ENCODE measurements at regions not wholly inside any gene's neighbourhood (a gene's known extent, or its start where the extent isn't known, plus 50 kb on each side); places are given as distances from the start of the nearest gene placed in this dataset.

GRCh38 chr10:3681642-3682554 is 103.1 kb downstream of the KLF6 start:
- H3K4me3 ChIP-seq (replicated peaks; ENCODE audit: insufficient read depth, low read length) = no peak overlapping the region
- no peak for DNase-seq (ENCODE audit: low read depth in 1 of 2, low spot score in 1 of 2)
- no peak overlapping the region for H3K27ac ChIP-seq (replicated peaks)
- H3K27me3 ChIP-seq (ENCODE audit: insufficient read depth, poor library complexity, severe bottlenecking) = no peaks in the 10 kb centered on the region
- TF ChIP-seq REST (IDR thresholded peaks at IDR 0.05; ENCODE audit: insufficient replicate concordance, low read depth) (no peak), POLR2AphosphoS5 (IDR thresholded peaks at IDR 0.05; ENCODE audit: low read depth) (no peak), SPI1 (IDR thresholded peaks at IDR 0.05; ENCODE audit: borderline replicate concordance, low read depth) (no peak), GABPA (IDR thresholded peaks at IDR 0.05; ENCODE audit: low read depth) (no peak), CTCF (IDR thresholded peaks at IDR 0.05; ENCODE audit: insufficient read depth, low read length) (no peak)

- H3K27me3 ChIP-seq (ENCODE audit: insufficient read depth, poor library complexity, severe bottlenecking) = no peaks in the 10 kb centered on the region
- H3K4me3 ChIP-seq (replicated peaks; ENCODE audit: insufficient read depth, low read length) = no peak overlapping the region
- no peak for TF ChIP-seq CTCF (IDR thresholded peaks at IDR 0.05; ENCODE audit: insufficient read depth, low read length)
These were observed 104.9 kb downstream of the KLF6 start for GRCh38 chr10:3679950-3680629.

GRCh38 chr10:3678629-3679227 is 106.3 kb downstream of the KLF6 start:
- Histone ChIP-seq H3K27me3 (ENCODE audit: insufficient read depth, poor library complexity, severe bottlenecking) (no peaks in the 10 kb centered on the region), H3K4me3 (replicated peaks; ENCODE audit: insufficient read depth, low read length) (no peak overlapping the region), H3K27ac (replicated peaks) (no peak overlapping the region)
- no peak for TF ChIP-seq SPI1 (IDR thresholded peaks at IDR 0.05; ENCODE audit: borderline replicate concordance, low read depth)
- no peak for TF ChIP-seq CTCF (IDR thresholded peaks at IDR 0.05; ENCODE audit: insufficient read depth, low read length)
- no peak for TF ChIP-seq POLR2AphosphoS5 (IDR thresholded peaks at IDR 0.05; ENCODE audit: low read depth)
- no peak for TF ChIP-seq REST (IDR thresholded peaks at IDR 0.05; ENCODE audit: insufficient replicate concordance, low read depth)
- no peak for TF ChIP-seq GABPA (IDR thresholded peaks at IDR 0.05; ENCODE audit: low read depth)
- no peak for DNase-seq (ENCODE audit: low read depth in 1 of 2, low spot score in 1 of 2)

More at GRCh38 chr10:3679950-3680629, 104.9 kb downstream of the KLF6 start:
- no peak for DNase-seq (ENCODE audit: low read depth in 1 of 2, low spot score in 1 of 2)
- no peak overlapping the region for H3K27ac ChIP-seq (replicated peaks)
